ENCODE measurements at regions not wholly inside any gene's neighbourhood (a gene's known extent, or its start where the extent isn't known, plus 50 kb on each side); places are given as distances from the start of the nearest gene placed in this dataset.

- DNase-seq (ENCODE audit: extremely low spot score, unreplicated experiment): no peak
- Mint-ChIP-seq H3K4me3 (ENCODE audit: unreplicated experiment) (no peak overlapping the region), H3K27me3 (ENCODE audit: unreplicated experiment) (no peaks in the 10 kb centered on the region), H3K4me1 (ENCODE audit: unreplicated experiment) (no peaks in the 10 kb centered on the region), H3K9me3 (ENCODE audit: unreplicated experiment) (peaks cover 40% of the 10 kb centered on the region), H3K36me3 (ENCODE audit: unreplicated experiment) (peaks cover 3% of the 10 kb centered on the region), H3K27ac (ENCODE audit: unreplicated experiment) (no peak overlapping the region)
- no peak for TF ChIP-seq CTCF (IDR thresholded peaks at IDR 0.05)
These were observed 162.6 kb downstream of the SALL1 start for GRCh38 chr16:50988441-50988840.

- H3K36me3 Mint-ChIP-seq (ENCODE audit: unreplicated experiment): peaks cover 3% of the 10 kb centered on the region
- no peak overlapping the region for H3K4me3 Mint-ChIP-seq (ENCODE audit: unreplicated experiment)
- no peaks in the 10 kb centered on the region for H3K4me1 Mint-ChIP-seq (ENCODE audit: unreplicated experiment)
- no peak overlapping the region for H3K27ac Mint-ChIP-seq (ENCODE audit: unreplicated experiment)
- TF ChIP-seq CTCF (IDR thresholded peaks at IDR 0.05): no peak
- no peaks in the 10 kb centered on the region for H3K27me3 Mint-ChIP-seq (ENCODE audit: unreplicated experiment)
- H3K9me3 Mint-ChIP-seq (ENCODE audit: unreplicated experiment): peaks cover 44% of the 10 kb centered on the region
- no peak for DNase-seq (ENCODE audit: extremely low spot score, unreplicated experiment)
These were observed 164.6 kb downstream of the SALL1 start for GRCh38 chr16:50986453-50986852.

- no peak for TF ChIP-seq CTCF (IDR thresholded peaks at IDR 0.05)
- no peak overlapping the region for H3K4me3 Mint-ChIP-seq (ENCODE audit: unreplicated experiment)
- peaks cover 44% of the 10 kb centered on the region for H3K9me3 Mint-ChIP-seq (ENCODE audit: unreplicated experiment)
- H3K27me3 Mint-ChIP-seq (ENCODE audit: unreplicated experiment): no peaks in the 10 kb centered on the region
- no peak overlapping the region for H3K27ac Mint-ChIP-seq (ENCODE audit: unreplicated experiment)
- peaks cover 3% of the 10 kb centered on the region for H3K36me3 Mint-ChIP-seq (ENCODE audit: unreplicated experiment)
- DNase-seq (ENCODE audit: extremely low spot score, unreplicated experiment): no peak
- no peaks in the 10 kb centered on the region for H3K4me1 Mint-ChIP-seq (ENCODE audit: unreplicated experiment)
These were observed 165.3 kb downstream of the SALL1 start for GRCh38 chr16:50985733-50986132.

GRCh38 chr16:50984688-50985087 lies 166.4 kb downstream of the SALL1 start:
- no peak for DNase-seq (ENCODE audit: extremely low spot score, unreplicated experiment)
- H3K4me3 Mint-ChIP-seq (ENCODE audit: unreplicated experiment): no peak overlapping the region
- H3K9me3 Mint-ChIP-seq (ENCODE audit: unreplicated experiment): peaks cover 33% of the 10 kb centered on the region
- no peak for TF ChIP-seq CTCF (IDR thresholded peaks at IDR 0.05)
- peaks cover under 1% of the 10 kb centered on the region for H3K36me3 Mint-ChIP-seq (ENCODE audit: unreplicated experiment)
- H3K27ac Mint-ChIP-seq (ENCODE audit: unreplicated experiment): no peak overlapping the region
- no peaks in the 10 kb centered on the region for H3K27me3 Mint-ChIP-seq (ENCODE audit: unreplicated experiment)
- H3K4me1 Mint-ChIP-seq (ENCODE audit: unreplicated experiment): no peaks in the 10 kb centered on the region

- Mint-ChIP-seq H3K9me3 (ENCODE audit: unreplicated experiment) (peaks cover 19% of the 10 kb centered on the region), H3K36me3 (ENCODE audit: unreplicated experiment) (no peaks in the 10 kb centered on the region), H3K27ac (ENCODE audit: unreplicated experiment) (no peak overlapping the region), H3K27me3 (ENCODE audit: unreplicated experiment) (no peaks in the 10 kb centered on the region), H3K4me1 (ENCODE audit: unreplicated experiment) (no peaks in the 10 kb centered on the region), H3K4me3 (ENCODE audit: unreplicated experiment) (no peak overlapping the region)
- DNase-seq (ENCODE audit: extremely low spot score, unreplicated experiment): no peak
- TF ChIP-seq CTCF (IDR thresholded peaks at IDR 0.05): no peak
These were observed 168.3 kb downstream of the SALL1 start for GRCh38 chr16:50982808-50983207.
